Spleen (tissue), 11 donors: ENCODE measurements at regions not wholly inside any gene's neighbourhood (a gene's known extent, or its start where the extent isn't known, plus 50 kb on each side); places are given as distances from the start of the nearest gene placed in this dataset.
"Not testable (repeated sequence)": the region's sequence is repeated elsewhere in the genome, so short reads cannot be mapped to it uniquely, and the experiment has no call there.

ENCODE experiments used
- DNase-seq: peaks from one replicate; pipeline ENCODE4 v3.0.0-alpha.2; 2020
- H3K27ac ChIP-seq, 8 donors: fragments of 200-600 bp; sonication (generic) in 7 of 8; 1 replicate in 4 of 8; 2 replicates in 4 of 8; pipeline versions ENCODE4 v1.5.0 to v1.8.0; 2016 to 2021; ENCODE audit warnings: inconsistent platforms in 4 of 8, mild to moderate bottlenecking in 4 of 8, moderate library complexity in 1 of 8
- H3K27me3 ChIP-seq, 7 donors: fragments of 200-600 bp; sonication (generic) in 6 of 7; replicated peaks in 1 of 7; 1 replicate in 4 of 7; 2 replicates in 3 of 7; pipeline versions ENCODE4 v1.5.0 to v1.8.0; 2016 to 2021; ENCODE audit warnings: inconsistent platforms in 3 of 7, mild to moderate bottlenecking in 1 of 7
- H3K36me3 ChIP-seq, 6 donors: fragments of 200-600 bp; sonication (generic) in 5 of 6; 1 replicate in 4 of 6; 2 replicates in 2 of 6; pipeline versions ENCODE4 v1.5.0 to v1.8.0; 2016 to 2021; ENCODE audit warnings: inconsistent platforms in 2 of 6
- H3K4me1 ChIP-seq, 6 donors: fragments of 200-600 bp; sonication (generic) in 5 of 6; 1 replicate in 3 of 6; 2 replicates in 3 of 6; pipeline versions ENCODE4 v1.5.0 to v1.8.0; 2016 to 2021; ENCODE audit warnings: inconsistent platforms in 3 of 6
- H3K4me3 ChIP-seq, 8 donors: fragments of 200-600 bp; sonication (generic) in 7 of 8; 1 replicate in 4 of 8; 2 replicates in 4 of 8; pipeline versions ENCODE4 v1.5.0 to v1.8.0; 2016 to 2021; ENCODE audit warnings: inconsistent platforms in 4 of 8, mild to moderate bottlenecking in 4 of 8, moderate library complexity in 2 of 8
- H3K9me3 ChIP-seq, 8 donors: fragments of 200-600 bp; sonication (generic) in 7 of 8; 1 replicate in 4 of 8; 2 replicates in 4 of 8; pipeline versions ENCODE4 v1.5.0 to v1.8.0; 2016 to 2021; ENCODE audit warnings: inconsistent platforms in 4 of 8
- POLR2A ChIP-seq, 3 donors: fragments of 450-650 bp; IDR thresholded peaks; one replicate each; pipeline ENCODE4 v1.5.1; 2017; ENCODE audit warnings: antibody characterized with exemption in 3 of 3, mild to moderate bottlenecking in 1 of 3
- POLR2AphosphoS5 ChIP-seq, 3 donors: sonication (generic); formaldehyde crosslinking; IDR thresholded peaks; one replicate each; pipeline ENCODE4 v1.5.1; 2017; ENCODE audit warnings: antibody characterized with exemption in 3 of 3
- WGBS, 5 donors: extraction: QIAGEN DNeasy Blood & Tissue Kit in 3 of 5; methylation state at CpG; one replicate each; pipeline versions ENCODE4 v1.1.5 to v1.1.7; 2013 to 2018; 5-methylcytosine and 5-hydroxymethylcytosine counted together
- intact Hi-C: fragments of 100-400 bp; cut with DNase I; formaldehyde crosslinking; loops from one replicate; pipeline ENCODE4 v1.15.0; 2023; ENCODE audit warnings: low total_unique reads
- TF ChIP-seq, protein P1 (sequence below), 11 experiments: fragments of 200-600 bp in 7 of 11; fragments of 450-650 bp in 4 of 11; sonication (generic) in 4 of 11; IDR thresholded peaks in 8 of 11; conservative IDR thresholded peaks in 3 of 11; 1 replicate in 7 of 11; 2 replicates in 4 of 11; pipeline versions ENCODE4 v1.4.0 to v1.8.0; 2016 to 2021; ENCODE audit warnings: antibody characterized with exemption in 11 of 11, inconsistent platforms in 4 of 11, mild to moderate bottlenecking in 1 of 11
- donor health status: healthy with polysubstance abuse.
- donor health status: DM: no; HTN: no; CAD: no; lungs with moderate emphysema.
- donor health status: DM: no; HTN: no; CAD: no.
- donor health status: Bipolar disorder and iron deficiency.
- donor health status: healthy.
- donor health status: DM: no; HTN: no; CAD: no.
- donor health status: DM: yes; HTN: yes; CAD: no.

DNA sequence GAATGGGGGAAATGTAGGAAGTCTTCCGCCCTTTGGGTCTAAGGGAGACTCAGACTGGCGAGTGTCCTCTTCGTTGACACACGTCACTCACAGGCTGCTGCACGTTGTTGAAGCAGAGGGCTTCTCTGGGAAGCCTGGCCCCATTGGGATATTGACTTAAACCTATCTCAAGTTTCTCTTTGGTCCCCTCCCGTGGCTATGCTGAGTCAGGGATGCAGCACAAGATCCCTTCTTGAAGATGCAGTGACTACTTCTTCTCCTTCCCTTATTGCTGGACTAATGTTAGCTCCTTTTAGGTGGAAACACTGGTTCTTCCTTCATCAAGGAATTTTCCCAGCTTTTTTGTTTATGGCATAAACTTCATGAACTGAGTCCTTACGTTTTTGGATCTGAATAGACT, 89.8 kb upstream of the CCDC71L start:
- intact Hi-C loops, result no loop called here
- H3K27me3 ChIP-seq, result no peaks in the 10 kb centered on the region
- H3K36me3 ChIP-seq, result no peaks in the 10 kb centered on the region
- H3K4me1 ChIP-seq, result peaks cover 0 to 7% (median 0%) of the 10 kb centered on the region in 6 donors
- no peak overlapping the region for H3K4me3 ChIP-seq
- H3K9me3 ChIP-seq, result peaks cover 0 to 12% (median 2%) of the 10 kb centered on the region in 8 donors
- DNase-seq, result no peak
- WGBS, 5 donors, result 78 to 94% (median 84%) methylated on average over 7 of the region's 7 CpGs
- TF ChIP-seq POLR2AphosphoS5 (IDR thresholded peaks at IDR 0.05) (no peak), POLR2A (IDR thresholded peaks at IDR 0.05) (no peak)
- TF ChIP-seq, protein P1, sequence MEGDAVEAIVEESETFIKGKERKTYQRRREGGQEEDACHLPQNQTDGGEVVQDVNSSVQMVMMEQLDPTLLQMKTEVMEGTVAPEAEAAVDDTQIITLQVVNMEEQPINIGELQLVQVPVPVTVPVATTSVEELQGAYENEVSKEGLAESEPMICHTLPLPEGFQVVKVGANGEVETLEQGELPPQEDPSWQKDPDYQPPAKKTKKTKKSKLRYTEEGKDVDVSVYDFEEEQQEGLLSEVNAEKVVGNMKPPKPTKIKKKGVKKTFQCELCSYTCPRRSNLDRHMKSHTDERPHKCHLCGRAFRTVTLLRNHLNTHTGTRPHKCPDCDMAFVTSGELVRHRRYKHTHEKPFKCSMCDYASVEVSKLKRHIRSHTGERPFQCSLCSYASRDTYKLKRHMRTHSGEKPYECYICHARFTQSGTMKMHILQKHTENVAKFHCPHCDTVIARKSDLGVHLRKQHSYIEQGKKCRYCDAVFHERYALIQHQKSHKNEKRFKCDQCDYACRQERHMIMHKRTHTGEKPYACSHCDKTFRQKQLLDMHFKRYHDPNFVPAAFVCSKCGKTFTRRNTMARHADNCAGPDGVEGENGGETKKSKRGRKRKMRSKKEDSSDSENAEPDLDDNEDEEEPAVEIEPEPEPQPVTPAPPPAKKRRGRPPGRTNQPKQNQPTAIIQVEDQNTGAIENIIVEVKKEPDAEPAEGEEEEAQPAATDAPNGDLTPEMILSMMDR (IDR thresholded peaks at IDR 0.05 in 8 of 11, conservative IDR thresholded peaks at IDR 0.05 in 3 of 11), result no peak
- H3K27ac ChIP-seq, result no peak overlapping the region

DNA sequence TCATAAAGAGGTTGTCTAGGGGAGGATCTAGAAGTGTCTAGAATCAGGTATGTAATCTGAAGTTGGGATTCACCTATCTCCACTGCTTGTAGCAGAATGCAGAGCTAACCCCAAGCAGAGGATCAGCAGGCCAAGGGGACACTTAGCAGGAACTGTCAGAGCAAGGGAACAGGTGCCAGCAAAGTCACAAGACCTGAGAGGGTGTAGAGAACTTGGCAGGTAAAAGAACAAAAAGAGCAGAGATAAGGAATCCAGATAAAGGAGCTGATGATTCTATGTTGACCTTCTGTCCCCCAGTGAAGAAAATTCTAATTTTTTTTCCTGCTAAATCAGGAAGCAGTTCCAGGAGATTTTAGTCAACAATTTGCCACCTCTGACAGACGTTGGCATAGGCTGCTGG, 91.4 kb upstream of the CCDC71L start:
- WGBS, 5 donors, result 41 to 54% (median 48%) methylated on average over 1 of the region's 1 CpG
- no peaks in the 10 kb centered on the region for H3K36me3 ChIP-seq
- H3K4me3 ChIP-seq, result no peak overlapping the region
- TF ChIP-seq POLR2A (IDR thresholded peaks at IDR 0.05) (no peak), POLR2AphosphoS5 (IDR thresholded peaks at IDR 0.05) (no peak)
- TF ChIP-seq, protein P1 (IDR thresholded peaks at IDR 0.05 in 8 of 11, conservative IDR thresholded peaks at IDR 0.05 in 3 of 11), result no peak
- no peak overlapping the region for H3K27ac ChIP-seq
- H3K27me3 ChIP-seq, result no peaks in the 10 kb centered on the region
- H3K4me1 ChIP-seq, result peaks cover 0 to 5% (median 0%) of the 10 kb centered on the region in 6 donors
- peaks cover 0 to 12% (median 2%) of the 10 kb centered on the region in 8 donors for H3K9me3 ChIP-seq
- intact Hi-C loops, result no loop called here
- DNase-seq, result no peak

DNA sequence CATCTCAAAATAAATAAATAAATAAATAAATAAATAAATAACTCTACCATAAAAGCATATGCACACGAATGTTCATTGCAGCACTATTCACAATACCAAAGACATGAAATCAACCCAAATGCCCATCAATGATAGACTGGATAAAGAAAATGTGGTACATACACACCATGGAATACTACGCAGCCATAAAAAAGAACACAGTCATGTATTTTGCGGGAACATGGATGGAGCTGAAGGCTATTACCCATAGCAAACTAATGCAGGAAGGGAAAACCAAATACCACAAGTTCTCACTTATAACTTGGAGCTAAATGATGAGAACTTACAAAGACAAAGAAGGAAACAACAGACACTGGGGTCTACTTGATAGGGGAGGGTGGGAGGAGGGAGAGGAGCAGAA, 94.1 kb upstream of the CCDC71L start:
- H3K4me1 ChIP-seq, H3K27me3 ChIP-seq, intact Hi-C loops, H3K4me3 ChIP-seq, H3K27ac ChIP-seq, DNase-seq, H3K36me3 ChIP-seq: not testable (repeated sequence)
- WGBS, 5 donors, result 93 to 98% (median 94%) methylated on average over 3 of the region's 3 CpGs
- H3K9me3 ChIP-seq, result peaks cover 0 to 12% (median 2%) of the 10 kb centered on the region in 8 donors

DNA sequence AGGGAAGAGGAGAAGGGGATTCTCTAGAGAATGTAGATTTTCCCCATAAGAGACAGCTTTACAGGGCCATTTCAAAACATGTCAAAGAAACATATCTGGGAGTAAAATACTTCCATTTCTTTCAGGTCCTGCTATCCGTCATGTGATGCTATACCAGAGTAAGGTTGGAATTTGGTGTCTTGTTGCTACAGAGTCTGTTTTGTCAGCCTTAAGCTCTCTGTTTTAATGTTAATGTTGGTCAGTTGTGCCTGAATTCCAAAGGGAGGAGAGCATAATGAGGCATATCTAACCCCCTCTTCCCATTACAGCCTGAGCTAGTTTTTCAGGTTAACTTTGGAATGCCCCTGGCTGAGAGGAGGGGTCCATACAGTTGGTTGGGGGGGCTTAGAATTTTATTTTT, 94.7 kb upstream of the CCDC71L start:
- WGBS, 5 donors, result 90 to 96% (median 94%) methylated on average over 1 of the region's 1 CpG
- Histone ChIP-seq H3K4me1 (peaks cover 0 to 7% (median 0%) of the 10 kb centered on the region in 6 donors), H3K27me3 (no peaks in the 10 kb centered on the region), H3K4me3 (no peak overlapping the region), H3K36me3 (no peaks in the 10 kb centered on the region), H3K9me3 (peaks cover 0 to 12% (median 2%) of the 10 kb centered on the region in 8 donors), H3K27ac (no peak overlapping the region)
- intact Hi-C loops, result no loop called here
- TF ChIP-seq POLR2A (IDR thresholded peaks at IDR 0.05) (no peak), POLR2AphosphoS5 (IDR thresholded peaks at IDR 0.05) (no peak)
- TF ChIP-seq, protein P1 (IDR thresholded peaks at IDR 0.05 in 8 of 11, conservative IDR thresholded peaks at IDR 0.05 in 3 of 11), result no peak
- DNase-seq, result no peak

DNA sequence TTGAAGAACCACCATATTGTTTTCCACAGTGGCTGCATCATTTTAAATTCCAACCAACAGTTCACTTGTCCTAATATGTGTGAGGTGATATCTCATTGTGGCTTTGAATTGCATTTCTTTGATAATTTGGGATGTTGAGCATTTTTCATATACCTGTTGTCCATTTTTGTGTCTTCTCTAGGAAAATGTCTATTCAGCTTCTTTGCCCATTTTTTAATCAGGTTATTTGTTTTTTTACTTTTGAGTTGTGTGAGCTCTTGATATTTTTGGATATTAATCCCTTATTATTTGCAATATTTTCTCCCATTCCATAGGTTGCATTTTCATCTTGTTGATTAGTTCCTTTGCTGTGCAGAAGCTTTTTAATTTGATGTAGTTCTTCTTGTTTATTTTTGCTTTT, 95.1 kb upstream of the CCDC71L start:
- no peak for DNase-seq
- Histone ChIP-seq H3K4me3 (no peak overlapping the region), H3K27ac (no peak overlapping the region), H3K9me3 (peaks cover 0 to 12% (median 2%) of the 10 kb centered on the region in 8 donors), H3K27me3 (no peaks in the 10 kb centered on the region), H3K36me3 (no peaks in the 10 kb centered on the region), H3K4me1 (peaks cover 0 to 7% (median 0%) of the 10 kb centered on the region in 6 donors)
- intact Hi-C loops, result no loop called here
- TF ChIP-seq, protein P1 (IDR thresholded peaks at IDR 0.05 in 8 of 11, conservative IDR thresholded peaks at IDR 0.05 in 3 of 11), result no peak
- TF ChIP-seq POLR2AphosphoS5 (IDR thresholded peaks at IDR 0.05) (no peak), POLR2A (IDR thresholded peaks at IDR 0.05) (no peak)
